WTC11 (cell line): ENCODE measurements at regions not wholly inside any gene's neighbourhood (a gene's known extent, or its start where the extent isn't known, plus 50 kb on each side); places are given as distances from the start of the nearest gene placed in this dataset.

ENCODE experiments used
- ATAC-seq: fragments of 200-7000 bp; cut with Tn5 transposase; 2 replicates; pipeline ENCODE4 v1.10.0; 2021; ENCODE audit warnings: mild to moderate bottlenecking, moderate library complexity
- CTCF ChIA-PET: fragments of 300-600 bp; sonication (Branson Sonifier 250); formaldehyde crosslinking; loops from one replicate; lab custom pipeline; 2021; ENCODE audit warnings: antibody characterized with exemption; lab: Charles Lee
- POLR2A ChIA-PET: fragments of 350-600 bp; sonication (Branson Sonifier 250); formaldehyde crosslinking; loops from one replicate; lab custom pipeline; 2021; ENCODE audit warnings: antibody characterized with exemption; lab: Charles Lee
- DNase-seq: peaks from one replicate; pipeline ENCODE4 v3.0.0; 2021; ENCODE audit warnings: low spot score
- H3K27ac Mint-ChIP-seq: 2 replicates; pipeline ENCODE4 v1.8.0; 2021; ENCODE audit warnings: mixed read lengths
- H3K27me3 Mint-ChIP-seq: 2 replicates; pipeline ENCODE4 v1.8.0; 2021; ENCODE audit warnings: low read depth, mild to moderate bottlenecking, moderate library complexity, mixed read lengths
- H3K36me3 Mint-ChIP-seq: 2 replicates; pipeline ENCODE4 v1.8.0; 2021; ENCODE audit warnings: mixed read lengths
- H3K4me1 Mint-ChIP-seq: 2 replicates; pipeline ENCODE4 v1.8.0; 2022; ENCODE audit warnings: mixed read lengths
- H3K4me3 Mint-ChIP-seq: 2 replicates; pipeline ENCODE4 v1.8.0; 2021; ENCODE audit warnings: mild to moderate bottlenecking, moderate library complexity, mixed read lengths
- H3K9me3 Mint-ChIP-seq: 2 replicates; pipeline ENCODE4 v1.8.0; 2021; ENCODE audit warnings: mixed read lengths
- E2F1 ChIP-seq: sonication (generic); formaldehyde crosslinking; IDR thresholded peaks from 2 replicates; pipeline ENCODE4 v1.8.0; 2022; ENCODE audit warnings: mild to moderate bottlenecking, missing genetic modification reagents
- E2F5 ChIP-seq: sonication (generic); formaldehyde crosslinking; IDR thresholded peaks from 2 replicates; pipeline ENCODE4 v1.8.1; 2022; ENCODE audit warnings: mild to moderate bottlenecking, moderate library complexity, missing genetic modification reagents
- ELF4 ChIP-seq: sonication (generic); formaldehyde crosslinking; IDR thresholded peaks from 2 replicates; pipeline ENCODE4 v1.8.1; 2022; ENCODE audit warnings: low read depth, mild to moderate bottlenecking, moderate library complexity, missing genetic modification reagents
- FOXJ3 ChIP-seq: sonication (generic); formaldehyde crosslinking; IDR thresholded peaks from 2 replicates; pipeline ENCODE4 v1.9.0; 2021; ENCODE audit warnings: missing genetic modification reagents, mild to moderate bottlenecking, borderline replicate concordance
- GTF2I ChIP-seq: fragments of 250-450 bp; sonication (Bioruptor Pico); conservative IDR thresholded peaks from 2 replicates; pipeline ENCODE4 v1.4.0; 2021; ENCODE audit warnings: mild to moderate bottlenecking
- JAZF1 ChIP-seq: fragments of 250-450 bp; sonication (Bioruptor Pico); IDR thresholded peaks from 2 replicates; pipeline ENCODE4 v1.9.0; 2021; ENCODE audit warnings: moderate library complexity, mild to moderate bottlenecking, inconsistent platforms
- TCF7 ChIP-seq: sonication (generic); formaldehyde crosslinking; IDR thresholded peaks from 2 replicates; pipeline ENCODE4 v1.8.0; 2022; ENCODE audit warnings: mild to moderate bottlenecking, low read depth, missing genetic modification reagents, moderate library complexity
- TP53 ChIP-seq: sonication (generic); formaldehyde crosslinking; IDR thresholded peaks from 2 replicates; pipeline ENCODE4 v1.8.1; 2023; ENCODE audit warnings: mild to moderate bottlenecking, missing genetic modification reagents
- ZNF671 ChIP-seq: fragments of 250-450 bp; sonication (Bioruptor Pico); IDR thresholded peaks from 2 replicates; pipeline ENCODE4 v1.8.0; 2021; ENCODE audit warnings: mild to moderate bottlenecking
- TF ChIP-seq, protein P1 (sequence below): sonication (generic); formaldehyde crosslinking; IDR thresholded peaks from 2 replicates; pipeline ENCODE4 v1.8.1; 2022; ENCODE audit warnings: low read depth, missing genetic modification reagents, borderline replicate concordance
- TF ChIP-seq, protein P2 (sequence below): sonication (generic); formaldehyde crosslinking; IDR thresholded peaks from 2 replicates; pipeline ENCODE4 v1.8.1; 2023; ENCODE audit warnings: mild to moderate bottlenecking, missing genetic modification reagents

DNA sequence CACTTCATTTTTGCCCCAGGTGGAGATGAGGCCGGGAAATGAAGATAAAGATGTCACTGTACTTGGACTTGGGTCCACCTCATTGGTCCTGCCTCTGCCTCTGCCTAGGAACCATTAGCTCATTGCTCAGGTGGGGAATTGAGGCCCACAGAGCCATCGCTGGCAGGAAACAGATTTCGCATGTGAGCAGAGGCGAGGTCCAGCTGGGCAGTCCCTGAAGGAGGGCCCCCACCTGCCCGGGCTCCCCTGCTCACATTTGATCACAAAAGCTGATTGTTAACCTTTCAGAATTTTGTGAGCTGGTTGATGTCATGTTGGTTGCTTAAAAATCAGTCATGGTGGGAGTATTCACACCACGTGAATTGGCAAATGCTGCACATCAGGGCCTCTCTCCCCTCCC is 273.8 kb upstream of the MVB12B start (continued):
- TF ChIP-seq, protein P1, sequence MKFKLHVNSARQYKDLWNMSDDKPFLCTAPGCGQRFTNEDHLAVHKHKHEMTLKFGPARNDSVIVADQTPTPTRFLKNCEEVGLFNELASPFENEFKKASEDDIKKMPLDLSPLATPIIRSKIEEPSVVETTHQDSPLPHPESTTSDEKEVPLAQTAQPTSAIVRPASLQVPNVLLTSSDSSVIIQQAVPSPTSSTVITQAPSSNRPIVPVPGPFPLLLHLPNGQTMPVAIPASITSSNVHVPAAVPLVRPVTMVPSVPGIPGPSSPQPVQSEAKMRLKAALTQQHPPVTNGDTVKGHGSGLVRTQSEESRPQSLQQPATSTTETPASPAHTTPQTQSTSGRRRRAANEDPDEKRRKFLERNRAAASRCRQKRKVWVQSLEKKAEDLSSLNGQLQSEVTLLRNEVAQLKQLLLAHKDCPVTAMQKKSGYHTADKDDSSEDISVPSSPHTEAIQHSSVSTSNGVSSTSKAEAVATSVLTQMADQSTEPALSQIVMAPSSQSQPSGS (CRISPR knock-in tag), result no peak
- TF ChIP-seq, protein P2, sequence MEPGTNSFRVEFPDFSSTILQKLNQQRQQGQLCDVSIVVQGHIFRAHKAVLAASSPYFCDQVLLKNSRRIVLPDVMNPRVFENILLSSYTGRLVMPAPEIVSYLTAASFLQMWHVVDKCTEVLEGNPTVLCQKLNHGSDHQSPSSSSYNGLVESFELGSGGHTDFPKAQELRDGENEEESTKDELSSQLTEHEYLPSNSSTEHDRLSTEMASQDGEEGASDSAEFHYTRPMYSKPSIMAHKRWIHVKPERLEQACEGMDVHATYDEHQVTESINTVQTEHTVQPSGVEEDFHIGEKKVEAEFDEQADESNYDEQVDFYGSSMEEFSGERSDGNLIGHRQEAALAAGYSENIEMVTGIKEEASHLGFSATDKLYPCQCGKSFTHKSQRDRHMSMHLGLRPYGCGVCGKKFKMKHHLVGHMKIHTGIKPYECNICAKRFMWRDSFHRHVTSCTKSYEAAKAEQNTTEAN, result no peak

- DNase-seq (no peak), ATAC-seq (no peak)
- ChIA-PET POLR2A (no interaction called here), CTCF (no interaction called here)
- no peak overlapping the region for H3K4me3 Mint-ChIP-seq
- TF ChIP-seq E2F5 (CRISPR knock-in tag) (no peak), E2F1 (CRISPR knock-in tag) (no peak), JAZF1 (CRISPR knock-in tag) (no peak), FOXJ3 (no peak), ELF4 (CRISPR knock-in tag) (no peak)
- H3K27ac Mint-ChIP-seq, result no peak overlapping the region
- peaks cover 5% of the 10 kb centered on the region for H3K27me3 Mint-ChIP-seq
- no peaks in the 10 kb centered on the region for H3K36me3 Mint-ChIP-seq
- H3K9me3 Mint-ChIP-seq, result no peaks in the 10 kb centered on the region
- peaks cover 9% of the 10 kb centered on the region for H3K4me1 Mint-ChIP-seq
Measured at GRCh38 chr9:126053913-126054312, 272.7 kb upstream of the MVB12B start.

GRCh38 chr9:126055381-126055985 is 271.1 kb upstream of the MVB12B start:
- TF ChIP-seq TCF7 (CRISPR knock-in tag) (no peak), TP53 (CRISPR knock-in tag) (no peak)
- Mint-ChIP-seq H3K36me3 (no peaks in the 10 kb centered on the region), H3K9me3 (no peaks in the 10 kb centered on the region), H3K4me3 (no peak overlapping the region), H3K27me3 (peaks cover 5% of the 10 kb centered on the region), H3K27ac (no peak overlapping the region), H3K4me1 (peaks cover 16% of the 10 kb centered on the region)
- ChIA-PET CTCF (no interaction called here), POLR2A (no interaction called here)
- DNase-seq (no peak), ATAC-seq (no peak)

GRCh38 chr9:126056312-126057021 is 270.2 kb upstream of the MVB12B start:
- DNase-seq (no peak), ATAC-seq (no peak)
- CTCF ChIA-PET, result no interaction called here
- H3K27ac Mint-ChIP-seq, result no peak overlapping the region; the same call in 1 of the 2 replicates
- POLR2A ChIA-PET, result interaction anchor here (0.6 kb wide), 1 partner anchor 14 kb away, joined by 3 read pairs; no protein-coding TSS in a partner anchor
- H3K36me3 Mint-ChIP-seq, result no peaks in the 10 kb centered on the region
- H3K27me3 Mint-ChIP-seq, result peaks cover 3% of the 10 kb centered on the region
- no peak overlapping the region for H3K4me3 Mint-ChIP-seq
- TF ChIP-seq ZNF671 (CRISPR knock-in tag), result no peak
- peak; percentile 45; the same call in 1 of the 2 replicates for TF ChIP-seq GTF2I
- TF ChIP-seq, all 79 proteins: peak for 1
- no peaks in the 10 kb centered on the region for H3K9me3 Mint-ChIP-seq
- H3K4me1 Mint-ChIP-seq, result peaks cover 16% of the 10 kb centered on the region
